Kidney tubule cell (primary cell): ENCODE measurements at regions not wholly inside any gene's neighbourhood (a gene's known extent, or its start where the extent isn't known, plus 50 kb on each side); places are given as distances from the start of the nearest gene placed in this dataset.

Experiments used
- DNase-seq: peaks from one replicate; pipeline ENCODE4 v3.0.0-alpha.2; 2018; ENCODE audit warnings: low spot score

DNA sequence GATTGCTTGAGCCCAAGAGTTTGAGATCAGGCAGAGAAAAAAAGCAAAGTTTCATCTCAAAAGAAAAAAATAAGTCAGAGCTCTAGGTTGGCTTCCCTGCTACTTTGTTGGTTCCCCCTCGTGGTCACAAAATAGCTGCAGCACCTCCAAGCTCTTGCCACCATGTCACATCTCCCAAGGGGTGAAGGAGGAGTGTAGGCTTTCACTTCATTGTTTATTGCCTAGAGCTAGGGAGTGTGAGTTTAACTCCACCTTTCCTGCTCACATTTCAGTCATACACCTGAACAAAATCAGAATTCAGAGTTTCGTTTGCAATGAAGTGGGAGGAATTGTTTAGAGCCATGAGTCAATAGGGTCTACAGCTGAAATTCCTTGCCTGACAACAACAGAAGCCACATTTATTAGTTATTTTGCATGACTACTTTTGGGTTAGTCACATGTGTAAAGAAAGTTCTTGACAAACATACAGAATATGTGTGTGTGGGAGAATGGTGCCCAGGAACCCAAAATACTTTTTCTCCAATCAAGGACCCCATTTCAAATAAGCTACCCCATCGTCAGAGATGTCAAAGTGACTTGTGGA is 56.2 kb upstream of the UFL1 start:
- DNase-seq = no peak

DNA sequence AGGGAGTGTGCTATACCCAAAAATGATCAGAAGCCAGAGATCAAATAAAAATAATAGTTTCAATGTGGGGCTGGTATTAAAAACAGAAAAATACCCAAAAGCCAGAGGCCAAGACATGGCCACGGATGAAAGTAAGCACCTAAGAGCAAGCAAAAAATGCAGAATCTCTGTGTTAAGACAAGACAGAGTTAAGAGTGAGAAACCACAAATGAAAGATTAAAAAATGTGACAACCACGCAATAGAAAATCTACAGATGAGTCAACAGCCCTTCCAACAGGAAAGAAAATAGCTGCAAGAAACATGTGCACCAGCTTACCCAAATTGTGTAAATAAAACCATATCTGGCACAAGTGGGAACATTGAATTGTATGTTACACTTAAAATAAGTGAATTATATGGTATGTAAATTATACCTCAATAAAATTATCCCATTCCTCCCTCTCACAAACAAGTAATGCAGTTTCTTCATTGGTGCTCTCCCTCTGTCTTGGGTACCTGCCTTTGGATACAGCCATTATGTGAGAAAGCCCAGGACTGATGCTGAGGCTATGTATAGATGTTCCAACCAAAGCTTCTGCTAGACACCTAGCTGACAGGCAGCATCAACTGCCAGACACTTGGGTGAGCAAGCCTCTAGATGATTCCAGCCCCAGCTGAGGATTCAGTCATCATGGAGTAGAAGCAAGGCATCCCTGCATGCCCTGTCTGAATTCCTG is 55.3 kb upstream of the UFL1 start:
- peak; percentile 11 for DNase-seq

DNA sequence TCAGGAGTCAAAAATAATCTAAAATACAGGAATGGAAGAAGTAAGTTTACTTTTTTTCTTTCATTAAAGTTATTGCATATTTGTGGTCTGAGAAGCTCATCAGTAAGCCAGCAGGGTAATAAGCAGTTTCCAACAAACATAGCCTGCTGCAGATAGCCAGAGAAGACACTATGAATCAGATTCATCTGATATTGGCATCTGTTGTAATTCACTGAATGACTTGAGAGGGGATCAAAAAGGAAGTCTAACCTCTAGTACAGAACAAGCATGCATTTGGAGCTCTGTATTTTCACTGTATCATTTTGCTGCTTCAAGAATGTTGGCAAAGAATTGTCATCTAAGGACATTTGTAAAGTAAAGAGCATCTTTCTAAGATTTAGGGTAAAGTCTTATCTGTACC is 53.8 kb upstream of the UFL1 start:
- DNase-seq = no peak

DNA sequence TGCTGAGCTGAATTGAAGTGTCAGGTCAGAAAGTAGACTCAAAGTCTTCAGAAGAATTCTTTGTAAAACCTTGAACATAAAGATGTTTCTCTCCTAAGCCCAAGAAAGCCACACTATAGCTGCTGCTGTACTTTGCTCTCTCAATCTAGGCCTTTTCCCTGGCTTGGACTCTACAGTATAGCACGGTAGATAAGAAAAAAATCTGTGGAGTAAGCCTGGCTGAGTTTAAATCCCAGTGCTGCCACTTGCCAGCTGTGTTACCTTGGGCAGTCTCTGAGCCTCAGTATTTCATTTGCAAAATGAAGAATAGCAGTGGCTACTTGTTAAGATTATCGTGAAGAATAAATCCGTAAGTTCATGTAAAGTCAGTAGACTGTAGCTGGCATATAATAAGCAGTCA is 53.3 kb upstream of the UFL1 start:
- DNase-seq = no peak

DNA sequence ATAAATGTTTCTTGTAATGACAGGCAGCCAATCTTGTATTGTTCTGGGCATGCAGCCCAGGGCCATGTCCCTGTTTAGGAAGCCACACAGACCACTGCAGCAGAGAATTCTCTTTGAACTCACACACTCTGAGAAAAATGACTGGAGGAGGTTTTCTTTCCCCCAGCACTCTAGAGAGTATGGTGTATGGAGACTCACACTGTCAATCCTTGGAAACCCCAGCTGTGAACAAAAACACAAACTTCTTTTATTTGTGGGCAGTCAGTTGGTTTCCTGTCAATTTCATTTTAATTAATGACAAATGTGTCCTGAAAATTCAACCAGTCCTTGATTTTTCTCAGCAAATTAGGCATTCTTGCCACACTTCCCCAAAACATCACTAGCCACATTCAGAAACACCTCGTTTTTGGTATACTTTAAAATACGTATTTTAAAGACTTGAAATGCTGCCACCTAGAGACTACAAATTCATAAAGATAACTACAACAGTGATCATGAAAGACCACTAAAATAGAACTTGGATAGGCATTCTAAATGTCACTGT is 52.9 kb upstream of the UFL1 start:
- no peak for DNase-seq

DNA sequence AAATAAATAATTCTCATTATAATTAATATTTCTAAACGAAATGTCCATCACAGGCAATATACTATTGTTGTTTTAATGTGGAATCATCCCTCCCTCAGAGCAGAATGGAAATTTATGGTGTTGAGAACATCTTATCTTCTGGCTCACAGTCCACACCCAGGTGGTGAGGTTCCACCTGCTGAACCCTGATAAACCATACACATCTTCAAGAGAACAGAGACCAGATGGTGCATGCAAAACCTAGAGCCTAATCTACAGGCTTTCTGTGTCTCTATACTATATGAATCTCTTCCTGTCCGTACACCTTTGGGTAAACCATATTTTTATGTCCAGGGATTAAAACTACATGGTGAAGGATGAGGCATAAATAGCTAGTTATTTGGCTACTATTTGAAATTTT is 52.3 kb upstream of the UFL1 start:
- no peak for DNase-seq

DNA sequence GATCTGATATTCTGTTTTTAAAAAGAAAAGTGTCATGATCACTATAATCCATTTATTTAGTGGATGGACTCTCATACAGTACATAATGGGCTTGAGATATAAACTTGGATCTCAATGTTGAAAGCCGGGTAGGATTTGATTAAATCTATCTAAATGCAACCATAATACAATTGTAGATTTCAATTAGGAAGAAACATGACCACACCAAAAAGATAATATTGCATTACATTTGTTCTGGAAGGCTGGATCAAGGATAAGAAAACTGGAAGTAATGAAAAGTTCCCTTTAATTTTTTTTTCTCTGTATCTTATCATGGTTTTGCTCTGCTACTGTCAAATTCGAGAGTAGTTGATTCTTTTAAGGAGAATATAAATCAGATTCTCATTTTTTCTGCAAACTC is 51.3 kb upstream of the UFL1 start:
- DNase-seq = no peak
